Esophagus mucosa (tissue), 1 donor: ENCODE measurements at regions not wholly inside any gene's neighbourhood (a gene's known extent, or its start where the extent isn't known, plus 50 kb on each side); places are given as distances from the start of the nearest gene placed in this dataset.

Experiments
- ATAC-seq: fragments of 200-7000 bp; cut with Tn5 transposase; one replicate; pipeline ENCODE4 v1.9.1; 2020
- donor health status: DM: yes; HTN: yes; CAD: no.

GRCh38 chr1:55276671-55277376, 61.7 kb upstream of the USP24 start:
- no peak for ATAC-seq

- ATAC-seq = no peak
Measured at GRCh38 chr1:55275941-55276341, 60.8 kb upstream of the USP24 start.

- ATAC-seq = no peak
Measured at GRCh38 chr1:55275151-55275748, 60.1 kb upstream of the USP24 start.

- no peak for ATAC-seq
Measured at GRCh38 chr1:55272994-55273393, 57.8 kb upstream of the USP24 start.
